IMR-90 (cell line): ENCODE measurements at regions not wholly inside any gene's neighbourhood (a gene's known extent, or its start where the extent isn't known, plus 50 kb on each side); places are given as distances from the start of the nearest gene placed in this dataset.
A peak's percentile ranks its signal among the peaks of the same experiment; 100 is the strongest.

Experiments used
- ATAC-seq: fragments of 200-7000 bp; cut with Tn5 transposase; 2 replicates; pipeline ENCODE4 v1.9.1; 2020; ENCODE audit warnings: low read depth, mild to moderate bottlenecking, moderate library complexity
- BruUV-seq: library from RNA; stranded (reverse); fragments of 400-500 nt; replicated peaks from 2 replicates; lab custom pipeline; 2021; lab: Mats Ljungman, UMichigan
- CTCF ChIA-PET: fragments of 300-600 bp; formaldehyde crosslinking; extraction: SDS; loops from one replicate; lab custom pipeline; 2021; ENCODE audit warnings: antibody characterized with exemption; lab: Yijun Ruan, JAX
- POLR2A ChIA-PET: fragments of 300-600 bp; sonication (Branson Sonifier 250); formaldehyde crosslinking; loops from one replicate; lab custom pipeline; 2022; ENCODE audit warnings: antibody characterized with exemption; ENCODE audit not compliant: unreplicated experiment; lab: Charles Lee
- DNase-seq: peaks from one replicate; pipeline ENCODE4 v3.0.0; 2013
- H2AFZ ChIP-seq: replicated peaks from 2 replicates; pipeline ENCODE3; 2013; ENCODE audit warnings: low read length, mild to moderate bottlenecking; ENCODE audit not compliant: poor library complexity
- H2AK5ac ChIP-seq: 2 replicates; pipeline ENCODE4 v1.6.1; 2013; ENCODE audit warnings: low read depth, low read length, inconsistent platforms
- H2AK9ac ChIP-seq: replicated peaks from 2 replicates; pipeline ENCODE3; 2013; ENCODE audit warnings: mild to moderate bottlenecking, low read depth, low read length, moderate library complexity; ENCODE audit not compliant: poor library complexity
- H2BK120ac ChIP-seq: 2 replicates; pipeline ENCODE4 v1.6.1; 2013; ENCODE audit warnings: low read depth, low read length, inconsistent platforms
- H2BK15ac ChIP-seq: 3 replicates; pipeline ENCODE4 v1.6.1; 2013; ENCODE audit warnings: low read depth, low read length, inconsistent platforms
- H2BK20ac ChIP-seq: 2 replicates; pipeline ENCODE4 v1.6.1; 2013; ENCODE audit warnings: low read depth, mild to moderate bottlenecking, inconsistent platforms, low read length, moderate library complexity
- H2BK5ac ChIP-seq: 2 replicates; pipeline ENCODE4 v1.6.1; 2013; ENCODE audit warnings: mild to moderate bottlenecking, low read depth, low read length, inconsistent platforms; ENCODE audit not compliant: poor library complexity, severe bottlenecking
- H3K14ac ChIP-seq: replicated peaks from 2 replicates; pipeline ENCODE4 v1.6.1; 2013; ENCODE audit warnings: low read depth, low read length, inconsistent platforms
- H3K18ac ChIP-seq: 2 replicates; pipeline ENCODE4 v1.6.1; 2013; ENCODE audit warnings: low read depth, low read length, control low read depth
- H3K23ac ChIP-seq: 2 replicates; pipeline ENCODE4 v1.6.1; 2013; ENCODE audit warnings: low read depth, low read length, inconsistent platforms
- H3K27ac ChIP-seq: 2 replicates; pipeline ENCODE4 v1.5.1; 2013; ENCODE audit warnings: mild to moderate bottlenecking, control low read depth, low read length; ENCODE audit not compliant: insufficient read depth
- H3K27me3 ChIP-seq: 2 replicates; pipeline ENCODE4 v1.6.1; 2013; ENCODE audit warnings: low read length; ENCODE audit not compliant: control insufficient read depth, insufficient read depth
- H3K36me3 ChIP-seq: 2 replicates; pipeline ENCODE4 v1.6.1; 2013; ENCODE audit warnings: low read length, mixed read lengths; ENCODE audit not compliant: control insufficient read depth, insufficient read depth
- H3K4ac ChIP-seq: 2 replicates; pipeline ENCODE4 v1.6.1; 2013; ENCODE audit warnings: low read depth, low read length, inconsistent platforms
- H3K4me1 ChIP-seq: 2 replicates; pipeline ENCODE4 v1.6.1; 2013; ENCODE audit warnings: low read length, mixed read lengths; ENCODE audit not compliant: control insufficient read depth, insufficient read depth
- H3K4me2 ChIP-seq: 2 replicates; pipeline ENCODE4 v1.6.1; 2013; ENCODE audit warnings: low read depth, mild to moderate bottlenecking, control low read depth, low read length, moderate library complexity
- H3K4me3 ChIP-seq: 2 replicates; pipeline ENCODE4 v1.5.1; 2013; ENCODE audit warnings: low read depth, mild to moderate bottlenecking, control low read depth, low read length, moderate library complexity; ENCODE audit not compliant: insufficient read depth
- H3K56ac ChIP-seq: 2 replicates; pipeline ENCODE4 v1.6.1; 2013; ENCODE audit warnings: low read length, inconsistent platforms; ENCODE audit not compliant: insufficient read depth; ENCODE audit errors: extremely low read depth
- H3K79me1 ChIP-seq, 2 experiments: 2 replicates each; pipeline ENCODE4 v1.6.1; 2013; ENCODE audit warnings: low read length in 2 of 2, inconsistent platforms in 1 of 2, low read depth in 1 of 2
- H3K9ac ChIP-seq: 2 replicates; pipeline ENCODE4 v1.6.1; 2013; ENCODE audit warnings: low read depth, low read length, control low read depth
- H3K9me1 ChIP-seq: 2 replicates; pipeline ENCODE4 v1.6.1; 2013; ENCODE audit warnings: low read length, inconsistent platforms; ENCODE audit not compliant: insufficient read depth
- H3K9me3 ChIP-seq: 2 replicates; pipeline ENCODE4 v1.6.1; 2013; ENCODE audit warnings: low read length; ENCODE audit not compliant: control insufficient read depth, insufficient read depth
- H4K20me1 ChIP-seq: 2 replicates; pipeline ENCODE4 v1.6.1; 2013; ENCODE audit warnings: low read length, inconsistent platforms; ENCODE audit not compliant: insufficient read depth
- H4K5ac ChIP-seq: 2 replicates; pipeline ENCODE4 v1.6.1; 2013; ENCODE audit warnings: mild to moderate bottlenecking, low read depth, low read length, control low read depth
- H4K8ac ChIP-seq, 2 experiments: 2 replicates each; pipeline ENCODE4 v1.6.1; 2013; ENCODE audit warnings: low read depth in 2 of 2, low read length in 2 of 2, control low read depth in 1 of 2, inconsistent platforms in 1 of 2
- H4K91ac ChIP-seq: 2 replicates; pipeline ENCODE4 v1.6.1; 2013; ENCODE audit warnings: low read depth, low read length, inconsistent platforms; ENCODE audit not compliant: insufficient read depth
- CEBPB ChIP-seq: IDR thresholded peaks from 2 replicates; pipeline ENCODE4 v1.6.1; 2012; ENCODE audit warnings: low read depth, low read length, improper control_type of control experiment
- FOS ChIP-seq: fragments of 150-350 bp; IDR thresholded peaks from 2 replicates; pipeline ENCODE4 v1.6.1; 2016; ENCODE audit warnings: low read depth, low read length
- WGBS, 2 experiments: methylation state at CpG; one replicate each; pipeline versions ENCODE4 v1.1.5 to v1.1.7; 2013; ENCODE audit warnings: missing lambda C conversion rate in 2 of 2; ENCODE audit not compliant: insufficient read length in 1 of 2; ENCODE audit errors: extremely low coverage in 2 of 2; 5-methylcytosine and 5-hydroxymethylcytosine counted together
- dilution Hi-C: fragments of 300-500 bp; cut with HindIII; formaldehyde crosslinking; loops from one replicate; pipeline ENCODE4 v1.14.3; 2018; ENCODE audit warnings: low sequenced_read_pairs; ENCODE audit not compliant: unreplicated experiment
- in situ Hi-C: fragments of 300-500 bp; cut with MboI; formaldehyde crosslinking; loops from 3 replicates; pipeline ENCODE4 v1.14.3; 2019; ENCODE audit warnings: low sequenced_read_pairs, inconsistent platforms, mixed read lengths
- intact Hi-C: fragments of 100-400 bp; cut with micrococcal nuclease; formaldehyde crosslinking; loops from 2 replicates; pipeline ENCODE4 v1.10.0; 2022

DNA sequence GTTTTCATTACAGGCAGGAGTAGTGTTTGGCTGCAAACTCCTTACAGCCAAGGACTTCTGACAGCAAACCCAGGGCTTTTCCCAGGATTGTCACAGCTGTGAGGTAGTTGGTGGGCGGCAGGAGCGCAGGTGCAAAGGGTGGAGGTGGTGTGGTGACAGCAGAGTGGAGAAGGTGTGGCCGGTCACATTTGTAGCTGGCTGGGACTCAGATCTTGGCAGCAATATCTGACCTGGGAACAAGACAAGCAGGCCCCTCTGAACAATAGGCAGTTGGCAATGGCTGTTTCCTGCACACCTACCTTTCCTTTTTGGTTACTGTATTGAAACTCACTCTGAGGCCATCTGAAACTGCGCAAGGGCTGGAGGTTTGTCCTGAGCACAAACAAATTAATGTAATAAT, 327.3 kb downstream of the COG6 start:
- Histone ChIP-seq H3K4me3 (no peak overlapping the region), H2AFZ (peak overlapping the region; percentile 43), H2AK9ac (no peak overlapping the region), H3K4me1 (no peaks in the 10 kb centered on the region), H4K20me1 (no peaks in the 10 kb centered on the region), H3K79me1 (no peaks in the 10 kb centered on the region), H2BK5ac (no peak overlapping the region), H3K9ac (no peak overlapping the region), H2BK15ac (no peak overlapping the region), H4K8ac (no peak overlapping the region), H3K14ac (no peak overlapping the region), H3K9me3 (no peaks in the 10 kb centered on the region), H3K18ac (no peak overlapping the region), H3K56ac (no peak overlapping the region), H2BK20ac (no peak overlapping the region), H2AK5ac (no peak overlapping the region), H3K23ac (no peak overlapping the region), H3K4me2 (no peak overlapping the region), H2BK120ac (no peak overlapping the region), H3K36me3 (no peaks in the 10 kb centered on the region), H4K91ac (no peak overlapping the region), H3K27me3 (no peaks in the 10 kb centered on the region), H4K5ac (no peak overlapping the region), H3K9me1 (no peaks in the 10 kb centered on the region), H3K27ac (no peak overlapping the region), H3K4ac (no peak overlapping the region)
- TF ChIP-seq FOS = no peak
- no peak for TF ChIP-seq CEBPB
- no peak for DNase-seq
- intact Hi-C loops (no loop called here), in situ Hi-C loops (no loop called here), dilution Hi-C loops (no loop called here)
- ATAC-seq = no peak
- BruUV-seq = no TSS peak
- POLR2A ChIA-PET = no interaction called here
- CTCF ChIA-PET = interaction anchor here (0.6 kb wide), 1 partner anchor 296 kb away, joined by 3 read pairs; no protein-coding TSS in a partner anchor
- WGBS, 2 experiments = no CpG with 5 or more reads among the region's 4 CpGs
